ENCODE measurements at regions not wholly inside any gene's neighbourhood (a gene's known extent, or its start where the extent isn't known, plus 50 kb on each side); places are given as distances from the start of the nearest gene placed in this dataset.

- no peak for TF ChIP-seq TAF1 (IDR thresholded peaks at IDR 0.05; ENCODE audit: borderline replicate concordance, insufficient read depth, low read length)
- TF ChIP-seq POLR2AphosphoS5 (IDR thresholded peaks at IDR 0.05; ENCODE audit: low read depth, low read length): no peak
- TF ChIP-seq REST (IDR thresholded peaks at IDR 0.05; ENCODE audit: insufficient read depth in 1 of 2, low read depth in 2 of 2, low read length in 2 of 2): no peak
Observed at GRCh38 chr11:130815956-130816355, 100.3 kb downstream of the SNX19 start.

Data from PFSK-1 (cell line).